Upper lobe of left lung (tissue), 6 donors: ENCODE measurements at regions not wholly inside any gene's neighbourhood (a gene's known extent, or its start where the extent isn't known, plus 50 kb on each side); places are given as distances from the start of the nearest gene placed in this dataset.

Experiments
- ATAC-seq, 2 donors: fragments of 200-7000 bp; cut with Tn5 transposase; one replicate each; pipeline ENCODE4 v1.9.1; 2022; ENCODE audit warnings: mild to moderate bottlenecking in 2 of 2, moderate library complexity in 2 of 2; ENCODE audit not compliant: low FRiP score in 2 of 2
- DNase-seq, 2 donors: peaks; one replicate each; pipeline ENCODE4 v3.0.0-alpha.2; 2019 to 2020
- H3K27ac ChIP-seq, 4 donors: fragments of 200-600 bp; sonication (generic); one replicate each; pipeline ENCODE4 v1.5.1; 2016 to 2019
- H3K27me3 ChIP-seq, 4 donors: fragments of 200-600 bp; sonication (generic); one replicate each; pipeline ENCODE4 v1.5.1; 2017 to 2019
- H3K36me3 ChIP-seq, 4 donors: fragments of 200-600 bp; sonication (generic); one replicate each; pipeline ENCODE4 v1.5.1; 2016 to 2019
- H3K4me1 ChIP-seq, 4 donors: fragments of 200-600 bp; sonication (generic); one replicate each; pipeline ENCODE4 v1.5.1; 2018 to 2019
- H3K4me3 ChIP-seq, 4 donors: fragments of 200-600 bp; sonication (generic); one replicate each; pipeline ENCODE4 v1.5.1; 2017 to 2019; ENCODE audit warnings: mild to moderate bottlenecking in 2 of 4, moderate library complexity in 1 of 4
- H3K9me3 ChIP-seq, 4 donors: fragments of 200-600 bp; sonication (generic); one replicate each; pipeline ENCODE4 v1.5.1; 2018 to 2019
- CTCF ChIP-seq, 6 experiments: fragments of 450-650 bp in 4 of 6; fragments of 200-600 bp in 2 of 6; sonication (generic) in 2 of 6; IDR thresholded peaks; one replicate each; pipeline ENCODE4 v1.5.1; 2016 to 2019; ENCODE audit warnings: antibody characterized with exemption in 6 of 6
- EP300 ChIP-seq, 4 donors: sonication (generic); formaldehyde crosslinking; IDR thresholded peaks; one replicate each; pipeline ENCODE4 v1.5.1; 2017; ENCODE audit warnings: antibody characterized with exemption in 4 of 4, control low read depth in 2 of 4
- POLR2A ChIP-seq, 4 donors: fragments of 450-650 bp; IDR thresholded peaks; one replicate each; pipeline ENCODE4 v1.5.1; 2016 to 2017; ENCODE audit warnings: antibody characterized with exemption in 4 of 4, mild to moderate bottlenecking in 2 of 4
- POLR2AphosphoS5 ChIP-seq, 2 donors: sonication (generic); formaldehyde crosslinking; IDR thresholded peaks; one replicate each; pipeline ENCODE4 v1.5.1; 2017; ENCODE audit warnings: antibody characterized with exemption in 2 of 2
- WGBS, 2 donors: methylation state at CpG; one replicate each; pipeline ENCODE4 v1.1.5; 2017 to 2018; 5-methylcytosine and 5-hydroxymethylcytosine counted together
- donor health status: DM: no; HTN: no; CAD: no; lungs with moderate emphysema.
- donor health status: DM: no; HTN: yes; CAD: no; lungs with severe emphysema.

GRCh38 chr17:34107019-34107418, 148.1 kb upstream of the CCL2 start:
- H3K4me3 ChIP-seq: no peak overlapping the region
- H3K9me3 ChIP-seq: no peaks in the 10 kb centered on the region
- H3K27ac ChIP-seq: no peak overlapping the region
- TF ChIP-seq POLR2A (IDR thresholded peaks at IDR 0.05): no peak
- no peaks in the 10 kb centered on the region for H3K4me1 ChIP-seq
- H3K36me3 ChIP-seq: no peaks in the 10 kb centered on the region
- 90 to 96% methylated on average over 2 of the region's 2 CpGs for WGBS, 2 donors
- ATAC-seq: no peak
- H3K27me3 ChIP-seq: peaks cover 0 to 5% (median 0%) of the 10 kb centered on the region in 4 donors
- DNase-seq: no peak

- H3K4me3 ChIP-seq: no peak overlapping the region
- DNase-seq: no peak
- WGBS, 2 donors: 46 to 54% methylated on average over 6 of the region's 6 CpGs
- H3K27me3 ChIP-seq: peaks cover 0 to 5% (median 0%) of the 10 kb centered on the region in 4 donors
- no peaks in the 10 kb centered on the region for H3K36me3 ChIP-seq
- no peak for ATAC-seq
- no peaks in the 10 kb centered on the region for H3K9me3 ChIP-seq
- no peaks in the 10 kb centered on the region for H3K4me1 ChIP-seq
- TF ChIP-seq CTCF (IDR thresholded peaks at IDR 0.05): no peak
- no peak for TF ChIP-seq POLR2AphosphoS5 (IDR thresholded peaks at IDR 0.05)
- no peak for TF ChIP-seq POLR2A (IDR thresholded peaks at IDR 0.05)
- no peak for TF ChIP-seq EP300 (IDR thresholded peaks at IDR 0.05)
- H3K27ac ChIP-seq: no peak overlapping the region
Measured at GRCh38 chr17:34110315-34110714, 144.8 kb upstream of the CCL2 start.

- DNase-seq (no peak), ATAC-seq (no peak)
- Histone ChIP-seq H3K4me3 (no peak overlapping the region), H3K4me1 (no peaks in the 10 kb centered on the region), H3K27ac (no peak overlapping the region), H3K27me3 (peaks cover 0 to 5% (median 0%) of the 10 kb centered on the region in 4 donors), H3K9me3 (no peaks in the 10 kb centered on the region), H3K36me3 (no peaks in the 10 kb centered on the region)
- WGBS, 2 donors: 73 to 79% methylated on average over 2 of the region's 2 CpGs
- no peak for TF ChIP-seq POLR2A (IDR thresholded peaks at IDR 0.05)
- TF ChIP-seq POLR2AphosphoS5 (IDR thresholded peaks at IDR 0.05): no peak
- TF ChIP-seq EP300 (IDR thresholded peaks at IDR 0.05): no peak
- no peak for TF ChIP-seq CTCF (IDR thresholded peaks at IDR 0.05)
Measured at GRCh38 chr17:34113089-34113488, 142.0 kb upstream of the CCL2 start.

GRCh38 chr17:34114174-34114573, 140.9 kb upstream of the CCL2 start:
- Histone ChIP-seq H3K4me3 (no peak overlapping the region), H3K4me1 (no peaks in the 10 kb centered on the region), H3K9me3 (no peaks in the 10 kb centered on the region), H3K27me3 (peaks cover 0 to 5% (median 0%) of the 10 kb centered on the region in 4 donors), H3K36me3 (no peaks in the 10 kb centered on the region), H3K27ac (no peak overlapping the region)
- ATAC-seq: no peak
- DNase-seq: no peak
- TF ChIP-seq CTCF (IDR thresholded peaks at IDR 0.05) (no peak), EP300 (IDR thresholded peaks at IDR 0.05) (no peak), POLR2AphosphoS5 (IDR thresholded peaks at IDR 0.05) (no peak), POLR2A (IDR thresholded peaks at IDR 0.05) (no peak)

GRCh38 chr17:34116306-34116705, 138.8 kb upstream of the CCL2 start:
- Histone ChIP-seq H3K4me1 (no peaks in the 10 kb centered on the region), H3K9me3 (no peaks in the 10 kb centered on the region), H3K36me3 (no peaks in the 10 kb centered on the region), H3K27ac (no peak overlapping the region), H3K27me3 (no peaks in the 10 kb centered on the region), H3K4me3 (no peak overlapping the region)
- DNase-seq (no peak), ATAC-seq (no peak)
- TF ChIP-seq EP300 (IDR thresholded peaks at IDR 0.05) (no peak), CTCF (IDR thresholded peaks at IDR 0.05) (no peak), POLR2AphosphoS5 (IDR thresholded peaks at IDR 0.05) (no peak), POLR2A (IDR thresholded peaks at IDR 0.05) (no peak)
